ENCODE measurements at regions not wholly inside any gene's neighbourhood (a gene's known extent, or its start where the extent isn't known, plus 50 kb on each side); places are given as distances from the start of the nearest gene placed in this dataset.

- H3K4me3 ChIP-seq (ENCODE audit: low read depth, low read length), result no peak overlapping the region
- no peaks in the 10 kb centered on the region for H3K27me3 ChIP-seq (ENCODE audit: control insufficient read depth, insufficient read depth, low read length)
- FAIRE-seq (no peak), DNase-seq (ENCODE audit: low read depth) (no peak)
- no peak for TF ChIP-seq CTCF (IDR thresholded peaks at IDR 0.05; ENCODE audit: insufficient read depth, low read length, severe bottlenecking)
- H3K36me3 ChIP-seq (ENCODE audit: control insufficient read depth, insufficient read depth, low read length), result no peaks in the 10 kb centered on the region
Measured at GRCh38 chr1:173415905-173416450, 61.2 kb upstream of the PRDX6 start.

DNA sequence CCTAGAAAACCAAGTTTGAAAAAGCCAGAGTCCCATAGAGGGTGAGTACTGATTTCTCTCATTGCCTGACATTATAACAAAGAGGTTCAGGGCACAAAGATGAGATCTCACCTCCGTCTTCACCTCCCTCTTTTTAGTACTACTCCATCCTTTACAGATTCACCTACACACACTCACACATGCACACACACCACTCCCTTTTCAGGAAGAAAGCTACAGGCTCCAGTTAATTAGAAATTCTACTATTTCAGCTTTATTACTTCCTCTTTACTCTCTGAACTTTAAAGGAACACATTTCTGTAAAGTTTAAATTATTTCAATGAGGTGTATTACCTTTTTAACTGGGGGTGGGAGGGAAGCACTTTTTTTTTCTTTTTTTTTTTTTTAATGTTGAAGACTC, 59.6 kb upstream of the PRDX6 start:
- no peak overlapping the region for H3K4me3 ChIP-seq (ENCODE audit: low read depth, low read length)
- TF ChIP-seq CTCF (IDR thresholded peaks at IDR 0.05; ENCODE audit: insufficient read depth, low read length, severe bottlenecking), result no peak
- no peaks in the 10 kb centered on the region for H3K36me3 ChIP-seq (ENCODE audit: control insufficient read depth, insufficient read depth, low read length)
- no peak for DNase-seq (ENCODE audit: low read depth)
- no peak for FAIRE-seq
- H3K27me3 ChIP-seq (ENCODE audit: control insufficient read depth, insufficient read depth, low read length), result no peaks in the 10 kb centered on the region

DNA sequence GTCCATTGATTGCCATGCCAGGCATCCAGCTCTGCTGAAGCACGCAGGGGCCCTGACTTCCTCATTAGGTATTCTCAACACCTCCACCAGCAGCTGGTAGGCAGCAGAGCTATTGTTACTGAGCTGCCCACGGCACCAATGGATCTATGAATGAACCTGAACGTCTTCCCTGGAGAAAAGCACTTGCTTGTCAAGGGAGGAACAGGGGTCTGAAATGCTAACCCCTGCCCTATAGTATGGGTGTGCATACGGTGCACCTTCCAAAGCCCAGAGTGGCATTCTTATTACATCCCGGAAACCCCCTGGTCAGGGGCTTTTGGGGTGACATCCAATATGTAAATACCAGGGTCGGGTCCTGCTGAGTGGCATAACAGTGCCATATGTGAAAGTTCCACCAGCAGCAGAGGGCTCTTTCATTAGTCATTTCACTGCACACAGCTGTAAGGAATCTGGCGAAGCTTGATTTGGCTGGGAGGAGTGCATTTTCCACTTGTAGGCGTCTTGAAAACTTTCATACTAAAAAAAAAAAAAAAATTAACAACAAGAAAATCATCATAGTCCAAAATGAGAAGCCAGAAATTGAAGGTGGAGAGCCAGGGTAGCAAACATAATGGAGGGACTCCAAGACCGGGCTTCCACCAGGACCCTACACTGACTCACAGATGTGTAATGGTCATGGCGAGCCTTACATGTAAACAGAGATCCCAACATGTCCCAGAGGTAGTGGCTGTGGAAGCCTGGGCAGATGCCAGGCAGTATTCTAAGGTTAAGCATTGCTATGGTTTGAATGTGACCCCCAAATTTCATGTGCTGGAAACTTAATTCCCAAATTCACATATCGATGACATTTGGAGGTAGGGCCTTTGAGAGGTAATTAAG, 58.8 kb upstream of the PRDX6 start:
- H3K36me3 ChIP-seq (ENCODE audit: control insufficient read depth, insufficient read depth, low read length), result no peaks in the 10 kb centered on the region
- no peak overlapping the region for H3K4me3 ChIP-seq (ENCODE audit: low read depth, low read length)
- DNase-seq (ENCODE audit: low read depth) (no peak), FAIRE-seq (no peak)
- no peak for TF ChIP-seq CTCF (IDR thresholded peaks at IDR 0.05; ENCODE audit: insufficient read depth, low read length, severe bottlenecking)
- H3K27me3 ChIP-seq (ENCODE audit: control insufficient read depth, insufficient read depth, low read length), result no peaks in the 10 kb centered on the region

- DNase-seq (ENCODE audit: low read depth), result peak; percentile 67
- FAIRE-seq, result no peak
- Histone ChIP-seq H3K27me3 (ENCODE audit: control insufficient read depth, insufficient read depth, low read length) (no peaks in the 10 kb centered on the region), H3K36me3 (ENCODE audit: control insufficient read depth, insufficient read depth, low read length) (no peaks in the 10 kb centered on the region), H3K4me3 (ENCODE audit: low read depth, low read length) (no peak overlapping the region)
- TF ChIP-seq CTCF (IDR thresholded peaks at IDR 0.05; ENCODE audit: insufficient read depth, low read length, severe bottlenecking), result peak; percentile 74
Measured at GRCh38 chr1:173420330-173420806, 56.8 kb upstream of the PRDX6 start.

DNA sequence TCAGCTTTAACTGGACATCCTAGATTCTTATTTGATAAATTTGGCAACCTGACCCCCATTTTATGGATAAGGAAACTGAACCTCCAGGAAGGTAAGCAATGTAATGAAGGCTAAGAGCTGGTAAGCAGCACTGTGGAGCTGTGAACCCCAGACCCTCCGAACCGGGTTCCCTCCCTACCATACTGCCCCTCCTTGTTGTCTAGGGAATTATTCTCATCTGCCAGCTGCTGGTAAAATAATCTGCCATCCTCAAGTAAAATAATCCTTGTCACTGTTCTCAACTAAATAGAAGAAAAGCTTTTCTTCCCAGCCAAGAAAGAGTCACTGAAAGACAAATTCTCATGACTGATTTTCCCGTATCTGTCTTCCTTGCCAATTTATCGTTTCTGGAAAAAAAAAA, 55.8 kb upstream of the PRDX6 start:
- Histone ChIP-seq H3K4me3 (ENCODE audit: low read depth, low read length) (no peak overlapping the region), H3K27me3 (ENCODE audit: control insufficient read depth, insufficient read depth, low read length) (no peaks in the 10 kb centered on the region), H3K36me3 (ENCODE audit: control insufficient read depth, insufficient read depth, low read length) (no peaks in the 10 kb centered on the region)
- no peak for TF ChIP-seq CTCF (IDR thresholded peaks at IDR 0.05; ENCODE audit: insufficient read depth, low read length, severe bottlenecking)
- DNase-seq (ENCODE audit: low read depth) (no peak), FAIRE-seq (no peak)

All from bronchial epithelial cell (primary cell).